PC-3 (cell line): ENCODE measurements at regions not wholly inside any gene's neighbourhood (a gene's known extent, or its start where the extent isn't known, plus 50 kb on each side); places are given as distances from the start of the nearest gene placed in this dataset.

Source experiments
- EZH2 ChIP-seq: fragments of 300-600 bp; sonication (generic); IDR thresholded peaks from one replicate; pipeline ENCODE4 v1.6.1; 2017; ENCODE audit warnings: antibody characterized with exemption, mild to moderate bottlenecking, low read length; ENCODE audit not compliant: unreplicated experiment
- TF ChIP-seq, protein P1 (sequence below): fragments of 300-600 bp; sonication (generic); conservative IDR thresholded peaks from 2 replicates; pipeline ENCODE4 v1.5.1; 2017; ENCODE audit warnings: antibody characterized with exemption, low read depth, mild to moderate bottlenecking, low read length

DNA sequence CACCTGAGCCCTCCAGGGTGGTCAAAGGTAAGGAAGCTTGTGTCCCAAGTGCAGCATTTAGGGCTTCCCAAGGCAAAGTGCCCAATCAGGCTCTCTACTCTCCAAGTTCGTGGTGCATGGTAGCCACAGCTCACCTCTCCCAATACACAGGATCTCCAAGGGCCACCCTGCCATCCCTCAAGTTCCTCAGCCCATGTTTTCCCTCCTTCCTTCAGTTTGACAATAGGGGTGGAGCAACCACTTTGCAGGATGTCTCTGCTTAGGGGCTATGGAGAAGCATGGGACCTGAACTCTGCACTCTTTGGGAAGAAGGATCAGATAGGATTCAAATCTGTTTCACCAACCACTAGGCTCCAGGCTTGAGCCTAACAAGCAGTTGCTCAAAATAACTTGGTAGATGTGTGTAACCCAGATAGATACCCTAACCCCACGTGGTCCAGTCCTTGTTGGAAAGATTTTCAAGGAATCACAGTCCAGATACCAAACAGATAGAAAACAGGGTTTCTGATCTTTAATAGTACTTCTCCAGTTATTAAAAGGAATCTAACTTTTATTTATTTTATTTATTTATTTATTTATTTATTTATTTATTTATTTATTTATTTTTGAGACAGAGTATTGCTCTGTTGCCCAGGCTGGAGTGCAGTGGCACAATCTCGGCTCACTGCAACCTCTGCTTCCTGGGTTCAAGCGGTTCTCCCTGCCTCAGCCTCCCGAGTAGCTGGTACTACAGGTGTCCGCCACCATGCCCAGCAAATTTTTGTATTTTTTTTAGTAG is 248.1 kb downstream of the CTTN start:
- TF ChIP-seq, protein P1, sequence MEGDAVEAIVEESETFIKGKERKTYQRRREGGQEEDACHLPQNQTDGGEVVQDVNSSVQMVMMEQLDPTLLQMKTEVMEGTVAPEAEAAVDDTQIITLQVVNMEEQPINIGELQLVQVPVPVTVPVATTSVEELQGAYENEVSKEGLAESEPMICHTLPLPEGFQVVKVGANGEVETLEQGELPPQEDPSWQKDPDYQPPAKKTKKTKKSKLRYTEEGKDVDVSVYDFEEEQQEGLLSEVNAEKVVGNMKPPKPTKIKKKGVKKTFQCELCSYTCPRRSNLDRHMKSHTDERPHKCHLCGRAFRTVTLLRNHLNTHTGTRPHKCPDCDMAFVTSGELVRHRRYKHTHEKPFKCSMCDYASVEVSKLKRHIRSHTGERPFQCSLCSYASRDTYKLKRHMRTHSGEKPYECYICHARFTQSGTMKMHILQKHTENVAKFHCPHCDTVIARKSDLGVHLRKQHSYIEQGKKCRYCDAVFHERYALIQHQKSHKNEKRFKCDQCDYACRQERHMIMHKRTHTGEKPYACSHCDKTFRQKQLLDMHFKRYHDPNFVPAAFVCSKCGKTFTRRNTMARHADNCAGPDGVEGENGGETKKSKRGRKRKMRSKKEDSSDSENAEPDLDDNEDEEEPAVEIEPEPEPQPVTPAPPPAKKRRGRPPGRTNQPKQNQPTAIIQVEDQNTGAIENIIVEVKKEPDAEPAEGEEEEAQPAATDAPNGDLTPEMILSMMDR: no peak
- no peak for TF ChIP-seq EZH2
